ENCODE measurements at regions not wholly inside any gene's neighbourhood (a gene's known extent, or its start where the extent isn't known, plus 50 kb on each side); places are given as distances from the start of the nearest gene placed in this dataset.

DNA sequence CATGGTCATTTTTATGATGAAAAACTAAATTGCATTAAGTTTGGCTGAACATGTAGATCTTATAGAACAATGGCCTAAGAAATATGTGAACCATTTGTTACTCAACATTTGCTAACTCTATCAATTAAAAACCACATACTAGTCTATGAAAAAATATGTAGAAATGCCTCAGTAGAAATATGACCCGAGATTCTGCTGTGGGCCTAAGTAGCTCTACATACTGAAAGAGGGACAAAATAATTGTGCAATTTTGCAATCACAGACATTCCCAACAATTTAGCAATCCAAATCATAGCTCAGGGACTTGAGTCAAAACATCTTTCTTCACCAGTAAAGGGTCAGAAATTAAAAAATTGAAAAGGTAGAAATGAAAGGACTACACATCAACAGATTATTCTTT is 619.0 kb downstream of the FRK start:
- ChIA-PET CTCF (ENCODE audit: low intra/inter-chr PET ratio) (no interaction called here), POLR2A (no interaction called here)
- Histone ChIP-seq H3K4me2 (ENCODE audit: insufficient read depth, low read length) (no peak overlapping the region), H3K27me3 (ENCODE audit: control insufficient read depth in 2 of 2, insufficient read depth in 2 of 2, low read length in 2 of 2) (no peaks in the 10 kb centered on the region), H3K9me1 (ENCODE audit: control insufficient read depth, insufficient read depth, low read length) (no peaks in the 10 kb centered on the region), H3K9me3 (replicated peaks; ENCODE audit: control insufficient read depth, insufficient read depth, low read depth, low read length) (no peaks in the 10 kb centered on the region; the same call in 1 of the 2 replicates), H3K4me1 (replicated peaks in 1 of 2; ENCODE audit: control insufficient read depth in 2 of 2, insufficient read depth in 2 of 2, low read length in 2 of 2) (no peaks in the 10 kb centered on the region), H3K4me3 (no peak overlapping the region), H4K20me1 (replicated peaks; ENCODE audit: control insufficient read depth, insufficient read depth, low read length) (no peaks in the 10 kb centered on the region), H3K9ac (ENCODE audit: insufficient read depth in 1 of 2, low read depth in 2 of 2, low read length in 2 of 2) (no peak overlapping the region), H2AFZ (ENCODE audit: low read depth, low read length) (no peak overlapping the region), H3K79me2 (ENCODE audit: control insufficient read depth, insufficient read depth, low read length) (no peaks in the 10 kb centered on the region), H3K36me3 (ENCODE audit: control insufficient read depth, insufficient read depth, low read length) (no peaks in the 10 kb centered on the region), H3K27ac (ENCODE audit: extremely low read depth, low read depth, low read length) (no peak overlapping the region)
- FAIRE-seq (no peak), ATAC-seq (no peak), DNase-seq (ENCODE audit: extremely low read depth in 1 of 4, low spot score in 3 of 4) (no peak)
- in situ Hi-C loops (cut with MboI) (no loop called here), intact Hi-C loops (cut with micrococcal nuclease) (no loop called here)
- no TSS peak for BruUV-seq (replicated peaks)
- no peak for TF ChIP-seq MBD2 (IDR thresholded peaks at IDR 0.05; ENCODE audit: borderline replicate concordance, low read depth)
- no peak for TF ChIP-seq MCM3 (IDR thresholded peaks at IDR 0.05)
- TF ChIP-seq, protein P1, sequence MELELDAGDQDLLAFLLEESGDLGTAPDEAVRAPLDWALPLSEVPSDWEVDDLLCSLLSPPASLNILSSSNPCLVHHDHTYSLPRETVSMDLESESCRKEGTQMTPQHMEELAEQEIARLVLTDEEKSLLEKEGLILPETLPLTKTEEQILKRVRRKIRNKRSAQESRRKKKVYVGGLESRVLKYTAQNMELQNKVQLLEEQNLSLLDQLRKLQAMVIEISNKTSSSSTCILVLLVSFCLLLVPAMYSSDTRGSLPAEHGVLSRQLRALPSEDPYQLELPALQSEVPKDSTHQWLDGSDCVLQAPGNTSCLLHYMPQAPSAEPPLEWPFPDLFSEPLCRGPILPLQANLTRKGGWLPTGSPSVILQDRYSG (tag; conservative IDR thresholded peaks at IDR 0.05; ENCODE audit: low read depth): no peak
- no peak for TF ChIP-seq ZNF282 (CRISPR knock-in tag; IDR thresholded peaks at IDR 0.05)
- TF ChIP-seq NCOA2 (IDR thresholded peaks at IDR 0.05; ENCODE audit: partially characterized antibody in 2 of 2): no peak
- TF ChIP-seq GABPA (tag; conservative IDR thresholded peaks at IDR 0.05; ENCODE audit: low read depth): no peak
- TF ChIP-seq, protein P2, sequence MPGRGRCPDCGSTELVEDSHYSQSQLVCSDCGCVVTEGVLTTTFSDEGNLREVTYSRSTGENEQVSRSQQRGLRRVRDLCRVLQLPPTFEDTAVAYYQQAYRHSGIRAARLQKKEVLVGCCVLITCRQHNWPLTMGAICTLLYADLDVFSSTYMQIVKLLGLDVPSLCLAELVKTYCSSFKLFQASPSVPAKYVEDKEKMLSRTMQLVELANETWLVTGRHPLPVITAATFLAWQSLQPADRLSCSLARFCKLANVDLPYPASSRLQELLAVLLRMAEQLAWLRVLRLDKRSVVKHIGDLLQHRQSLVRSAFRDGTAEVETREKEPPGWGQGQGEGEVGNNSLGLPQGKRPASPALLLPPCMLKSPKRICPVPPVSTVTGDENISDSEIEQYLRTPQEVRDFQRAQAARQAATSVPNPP (IDR thresholded peaks at IDR 0.05; ENCODE audit: borderline replicate concordance, insufficient read depth, insufficient read length): no peak
- no peak for TF ChIP-seq KLF13 (tag; IDR thresholded peaks at IDR 0.05; ENCODE audit: borderline replicate concordance, low read depth)
- TF ChIP-seq ESRRB (CRISPR knock-in tag; IDR thresholded peaks at IDR 0.05; ENCODE audit: borderline replicate concordance): no peak
- no peak for TF ChIP-seq POU5F1 (IDR thresholded peaks at IDR 0.05; ENCODE audit: borderline replicate concordance, low read depth, low read length, partially characterized antibody)
- TF ChIP-seq CC2D1A (IDR thresholded peaks at IDR 0.05): no peak
- no peak for TF ChIP-seq ZNF165 (CRISPR knock-in tag; IDR thresholded peaks at IDR 0.05; ENCODE audit: borderline replicate concordance)
- no peak for TF ChIP-seq TEAD4 (IDR thresholded peaks at IDR 0.05; ENCODE audit: low read length)
- no peak for TF ChIP-seq TEAD4 (CRISPR knock-in tag; IDR thresholded peaks at IDR 0.05; ENCODE audit: borderline replicate concordance)
- TF ChIP-seq, protein P3, sequence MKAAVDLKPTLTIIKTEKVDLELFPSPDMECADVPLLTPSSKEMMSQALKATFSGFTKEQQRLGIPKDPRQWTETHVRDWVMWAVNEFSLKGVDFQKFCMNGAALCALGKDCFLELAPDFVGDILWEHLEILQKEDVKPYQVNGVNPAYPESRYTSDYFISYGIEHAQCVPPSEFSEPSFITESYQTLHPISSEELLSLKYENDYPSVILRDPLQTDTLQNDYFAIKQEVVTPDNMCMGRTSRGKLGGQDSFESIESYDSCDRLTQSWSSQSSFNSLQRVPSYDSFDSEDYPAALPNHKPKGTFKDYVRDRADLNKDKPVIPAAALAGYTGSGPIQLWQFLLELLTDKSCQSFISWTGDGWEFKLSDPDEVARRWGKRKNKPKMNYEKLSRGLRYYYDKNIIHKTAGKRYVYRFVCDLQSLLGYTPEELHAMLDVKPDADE (conservative IDR thresholded peaks at IDR 0.05; ENCODE audit: control insufficient read depth, low read depth, low read length): no peak
- 0% methylated on average over 1 of the region's 1 CpG for WGBS (ENCODE audit: insufficient coverage, low coverage, missing lambda C conversion rate)

All from K562 (cell line).